ENCODE measurements at regions not wholly inside any gene's neighbourhood (a gene's known extent, or its start where the extent isn't known, plus 50 kb on each side); places are given as distances from the start of the nearest gene placed in this dataset.

GRCh38 chrX:74117962-74118902 lies 185.7 kb upstream of the ZCCHC13 start:
- H3K4me1 ChIP-seq (ENCODE audit: insufficient read depth, low read length, poor library complexity, severe bottlenecking): no peaks in the 10 kb centered on the region
- no peak overlapping the region for H3K4me3 ChIP-seq (ENCODE audit: low read depth, low read length, poor library complexity, severe bottlenecking)
- no TSS peak for BruUV-seq (replicated peaks)
- intact Hi-C loops (cut with micrococcal nuclease; ENCODE audit: unreplicated experiment): no loop called here
- H3K9me3 ChIP-seq (ENCODE audit: low read length): no peaks in the 10 kb centered on the region
- no peak overlapping the region for H3K4me2 ChIP-seq (ENCODE audit: low read length)
- H4K20me1 ChIP-seq (ENCODE audit: insufficient read depth, low read length): no peaks in the 10 kb centered on the region
- TF ChIP-seq CTCF (conservative IDR thresholded peaks at IDR 0.05; ENCODE audit: low read length) (no peak), EZH2phosphoT487 (IDR thresholded peaks at IDR 0.05; ENCODE audit: borderline replicate concordance, low read depth, low read length) (no peak)
- H3K27ac ChIP-seq (ENCODE audit: low read depth, low read length, poor library complexity, severe bottlenecking): no peak overlapping the region
- H3K79me2 ChIP-seq (ENCODE audit: insufficient read depth, low read depth, low read length): no peaks in the 10 kb centered on the region
- H2AFZ ChIP-seq (ENCODE audit: low read length): no peak overlapping the region
- no peak for DNase-seq (ENCODE audit: low spot score)
- H3K9me2 ChIP-seq (ENCODE audit: insufficient read depth, low read length): no peaks in the 10 kb centered on the region
- CTCF ChIA-PET (ENCODE audit: unreplicated experiment): no interaction called here
- POLR2A ChIA-PET: interaction anchor here (0.7 kb wide), 1 partner anchor 799 kb away, joined by 3 read pairs; no protein-coding TSS in a partner anchor
- no peaks in the 10 kb centered on the region for H3K36me3 ChIP-seq (ENCODE audit: insufficient read depth, low read length)

- intact Hi-C loops (cut with micrococcal nuclease; ENCODE audit: unreplicated experiment): no loop called here
- BruUV-seq (replicated peaks): no TSS peak
- CTCF ChIA-PET (ENCODE audit: unreplicated experiment): no interaction called here
Measured at GRCh38 chrX:74111245-74111644, 192.7 kb upstream of the ZCCHC13 start.

More at GRCh38 chrX:74111245-74111644, 192.7 kb upstream of the ZCCHC13 start:
- H3K9me2 ChIP-seq (ENCODE audit: insufficient read depth, low read length): no peaks in the 10 kb centered on the region
- POLR2A ChIA-PET: interaction anchor here (0.7 kb wide), 1 partner anchor 726 kb away, joined by 5 read pairs; no protein-coding TSS in a partner anchor
- H3K9me3 ChIP-seq (ENCODE audit: low read length): no peaks in the 10 kb centered on the region
- H3K4me1 ChIP-seq (ENCODE audit: insufficient read depth, low read length, poor library complexity, severe bottlenecking): no peaks in the 10 kb centered on the region
- H2AFZ ChIP-seq (ENCODE audit: low read length): no peak overlapping the region
- DNase-seq (ENCODE audit: low spot score): no peak
- no peaks in the 10 kb centered on the region for H3K36me3 ChIP-seq (ENCODE audit: insufficient read depth, low read length)
- no peak overlapping the region for H3K27ac ChIP-seq (ENCODE audit: low read depth, low read length, poor library complexity, severe bottlenecking)
- H3K4me3 ChIP-seq (ENCODE audit: low read depth, low read length, poor library complexity, severe bottlenecking): no peak overlapping the region
- no peaks in the 10 kb centered on the region for H4K20me1 ChIP-seq (ENCODE audit: insufficient read depth, low read length)
- no peak overlapping the region for H3K4me2 ChIP-seq (ENCODE audit: low read length)
- TF ChIP-seq EZH2phosphoT487 (IDR thresholded peaks at IDR 0.05; ENCODE audit: borderline replicate concordance, low read depth, low read length) (no peak), CTCF (conservative IDR thresholded peaks at IDR 0.05; ENCODE audit: low read length) (no peak)
- H3K79me2 ChIP-seq (ENCODE audit: insufficient read depth, low read depth, low read length): no peaks in the 10 kb centered on the region
